ENCODE measurements at regions not wholly inside any gene's neighbourhood (a gene's known extent, or its start where the extent isn't known, plus 50 kb on each side); places are given as distances from the start of the nearest gene placed in this dataset.
"Not testable (repeated sequence)": the region's sequence is repeated elsewhere in the genome, so short reads cannot be mapped to it uniquely, and the experiment has no call there.

- ChIA-PET POLR2A (no interaction called here), CTCF (interaction anchor here (0.6 to 0.7 kb wide), 2 partner anchors 31 to 287 kb away, joined by 3 read pairs; no protein-coding TSS in a partner anchor)
- TF ChIP-seq L3MBTL2 (conservative IDR thresholded peaks at IDR 0.05) (no peak), ARNT (IDR thresholded peaks at IDR 0.05) (no peak), FOXK2 (IDR thresholded peaks at IDR 0.05) (no peak), SUZ12 (IDR thresholded peaks at IDR 0.05) (no peak), FOXM1 (IDR thresholded peaks at IDR 0.05; ENCODE audit: borderline replicate concordance) (no peak), FOXA1 (IDR thresholded peaks at IDR 0.05) (no peak), ELF4 (IDR thresholded peaks at IDR 0.05) (no peak), PKNOX1 (IDR thresholded peaks at IDR 0.05) (no peak), SP1 (IDR thresholded peaks at IDR 0.05) (no peak), ZNF384 (IDR thresholded peaks at IDR 0.05) (no peak), HDGF (IDR thresholded peaks at IDR 0.05; ENCODE audit: borderline replicate concordance) (no peak), NFRKB (IDR thresholded peaks at IDR 0.05) (no peak), CTBP1 (IDR thresholded peaks at IDR 0.05; ENCODE audit: borderline replicate concordance) (no peak), TARDBP (IDR thresholded peaks at IDR 0.05) (no peak), BHLHE40 (IDR thresholded peaks at IDR 0.05; ENCODE audit: borderline replicate concordance) (no peak), LEF1 (IDR thresholded peaks at IDR 0.05; ENCODE audit: borderline replicate concordance) (no peak)
- DNase-seq (ENCODE audit: extremely low spot score): no peak
Observed at GRCh38 chr1:221527302-221527701, 214.6 kb downstream of the DUSP10 start.

GRCh38 chr1:221527886-221528624 is 213.8 kb downstream of the DUSP10 start:
- POLR2A ChIA-PET: no interaction called here

GRCh38 chr1:221530159-221530558 is 211.7 kb downstream of the DUSP10 start:
- POLR2A ChIA-PET, CTCF ChIA-PET: not testable (repeated sequence)

More at GRCh38 chr1:221527886-221528624, 213.8 kb downstream of the DUSP10 start:
- no peak for TF ChIP-seq TARDBP (IDR thresholded peaks at IDR 0.05)
- TF ChIP-seq FOXK2 (IDR thresholded peaks at IDR 0.05): no peak
- TF ChIP-seq PKNOX1 (IDR thresholded peaks at IDR 0.05): no peak
- TF ChIP-seq HDGF (IDR thresholded peaks at IDR 0.05; ENCODE audit: borderline replicate concordance): no peak
- no peak for TF ChIP-seq L3MBTL2 (conservative IDR thresholded peaks at IDR 0.05)
- TF ChIP-seq ARNT (IDR thresholded peaks at IDR 0.05): no peak
- TF ChIP-seq SP1 (IDR thresholded peaks at IDR 0.05): no peak
- TF ChIP-seq FOXM1 (IDR thresholded peaks at IDR 0.05; ENCODE audit: borderline replicate concordance): no peak
- TF ChIP-seq LEF1 (IDR thresholded peaks at IDR 0.05; ENCODE audit: borderline replicate concordance): no peak
- no peak for TF ChIP-seq NFRKB (IDR thresholded peaks at IDR 0.05)
- no peak for TF ChIP-seq SUZ12 (IDR thresholded peaks at IDR 0.05)
- no peak for TF ChIP-seq ELF4 (IDR thresholded peaks at IDR 0.05)
- DNase-seq (ENCODE audit: extremely low spot score): no peak
- CTCF ChIA-PET: interaction anchor here (0.7 kb wide), 1 partner anchor 31 kb away, joined by 3 read pairs; no protein-coding TSS in a partner anchor

GRCh38 chr1:221530791-221531190 is 211.1 kb downstream of the DUSP10 start:
- DNase-seq (ENCODE audit: extremely low spot score): no peak

More at GRCh38 chr1:221530159-221530558, 211.7 kb downstream of the DUSP10 start:
- not testable (repeated sequence) for DNase-seq (ENCODE audit: extremely low spot score)

GRCh38 chr1:221532071-221532773 is 209.7 kb downstream of the DUSP10 start:
- no peak for TF ChIP-seq FOXK2 (IDR thresholded peaks at IDR 0.05)
- POLR2A ChIA-PET: interaction anchor here (0.5 kb wide), 1 partner anchor 201 kb away, joined by 3 read pairs; no protein-coding TSS in a partner anchor
- DNase-seq (ENCODE audit: extremely low spot score): no peak
- CTCF ChIA-PET: no interaction called here

More at GRCh38 chr1:221530791-221531190, 211.1 kb downstream of the DUSP10 start:
- ChIA-PET POLR2A (no interaction called here), CTCF (no interaction called here)
- TF ChIP-seq FOXM1 (IDR thresholded peaks at IDR 0.05; ENCODE audit: borderline replicate concordance) (no peak), ARNT (IDR thresholded peaks at IDR 0.05) (no peak), LEF1 (IDR thresholded peaks at IDR 0.05; ENCODE audit: borderline replicate concordance) (no peak), SP1 (IDR thresholded peaks at IDR 0.05) (no peak), L3MBTL2 (conservative IDR thresholded peaks at IDR 0.05) (no peak), FOXA1 (IDR thresholded peaks at IDR 0.05) (no peak), ZNF384 (IDR thresholded peaks at IDR 0.05) (no peak)

- POLR2A ChIA-PET: no interaction called here
- CTCF ChIA-PET: no interaction called here
- no peak for TF ChIP-seq FOXK2 (IDR thresholded peaks at IDR 0.05)
- no peak for TF ChIP-seq LEF1 (IDR thresholded peaks at IDR 0.05; ENCODE audit: borderline replicate concordance)
- no peak for TF ChIP-seq FOXM1 (IDR thresholded peaks at IDR 0.05; ENCODE audit: borderline replicate concordance)
- no peak for TF ChIP-seq SUZ12 (IDR thresholded peaks at IDR 0.05)
- TF ChIP-seq NFRKB (IDR thresholded peaks at IDR 0.05): no peak
- TF ChIP-seq FOXA1 (IDR thresholded peaks at IDR 0.05): no peak
- no peak for TF ChIP-seq CTBP1 (IDR thresholded peaks at IDR 0.05; ENCODE audit: borderline replicate concordance)
- TF ChIP-seq SP1 (IDR thresholded peaks at IDR 0.05): no peak
- no peak for TF ChIP-seq TARDBP (IDR thresholded peaks at IDR 0.05)
- no peak for TF ChIP-seq PKNOX1 (IDR thresholded peaks at IDR 0.05)
- TF ChIP-seq ARNT (IDR thresholded peaks at IDR 0.05): no peak
- TF ChIP-seq BHLHE40 (IDR thresholded peaks at IDR 0.05; ENCODE audit: borderline replicate concordance): no peak
- TF ChIP-seq ZNF384 (IDR thresholded peaks at IDR 0.05): no peak
- TF ChIP-seq HDGF (IDR thresholded peaks at IDR 0.05; ENCODE audit: borderline replicate concordance): no peak
- no peak for TF ChIP-seq L3MBTL2 (conservative IDR thresholded peaks at IDR 0.05)
- TF ChIP-seq ELF4 (IDR thresholded peaks at IDR 0.05): no peak
- DNase-seq (ENCODE audit: extremely low spot score): no peak
Observed at GRCh38 chr1:221541296-221541695, 200.6 kb downstream of the DUSP10 start.

All from HEK293T (cell line).